Esophagus muscularis mucosa (tissue), 4 donors: ENCODE measurements at regions not wholly inside any gene's neighbourhood (a gene's known extent, or its start where the extent isn't known, plus 50 kb on each side); places are given as distances from the start of the nearest gene placed in this dataset.

Source experiments
- DNase-seq: peaks from one replicate; pipeline ENCODE4 v3.0.0-alpha.2; 2017; ENCODE audit errors: extremely low spot score
- H3K27ac ChIP-seq, 4 donors: fragments of 200-600 bp; sonication (generic); replicated peaks in 1 of 4; 1 replicate in 3 of 4; 2 replicates in 1 of 4; pipeline ENCODE4 v1.5.1; 2016 to 2019; ENCODE audit warnings: mild to moderate bottlenecking in 1 of 4
- H3K27me3 ChIP-seq, 4 donors: fragments of 200-600 bp; sonication (generic); one replicate each; pipeline versions ENCODE4 v1.5.1 to v1.6.0; 2016 to 2019
- H3K36me3 ChIP-seq, 4 donors: fragments of 200-600 bp; sonication (generic); one replicate each; pipeline ENCODE4 v1.5.1; 2016 to 2019
- H3K4me1 ChIP-seq, 4 donors: fragments of 200-600 bp; sonication (generic); one replicate each; pipeline ENCODE4 v1.5.1; 2016 to 2019
- H3K4me3 ChIP-seq, 4 donors: fragments of 200-600 bp; sonication (generic); 1 replicate in 2 of 4; 2 replicates in 2 of 4; pipeline ENCODE4 v1.5.1; 2016 to 2019; ENCODE audit warnings: mild to moderate bottlenecking in 4 of 4, moderate library complexity in 1 of 4
- H3K9me3 ChIP-seq, 4 donors: fragments of 200-600 bp; sonication (generic); 1 replicate in 3 of 4; 2 replicates in 1 of 4; pipeline ENCODE4 v1.5.1; 2016 to 2019
- CTCF ChIP-seq, 3 experiments: fragments of 200-600 bp in 2 of 3; fragments of 450-650 bp in 1 of 3; sonication (generic) in 2 of 3; IDR thresholded peaks; one replicate each; pipeline ENCODE4 v1.5.1; 2017 to 2019; ENCODE audit warnings: antibody characterized with exemption in 3 of 3, mild to moderate bottlenecking in 2 of 3, moderate library complexity in 1 of 3
- EP300 ChIP-seq: sonication (generic); formaldehyde crosslinking; IDR thresholded peaks from one replicate; pipeline ENCODE4 v1.6.1; 2017; ENCODE audit warnings: antibody characterized with exemption
- POLR2A ChIP-seq: fragments of 450-650 bp; IDR thresholded peaks from one replicate; pipeline ENCODE4 v1.6.1; 2017; ENCODE audit warnings: antibody characterized with exemption, moderate library complexity, mild to moderate bottlenecking, low read depth
- POLR2AphosphoS5 ChIP-seq, 2 donors: sonication (generic); formaldehyde crosslinking; IDR thresholded peaks; one replicate each; pipeline ENCODE4 v1.6.1; 2017; ENCODE audit warnings: antibody characterized with exemption in 2 of 2
- WGBS: methylation state at CpG from one replicate; pipeline ENCODE4 v1.1.5; 2018; 5-methylcytosine and 5-hydroxymethylcytosine counted together
- intact Hi-C: fragments of 100-400 bp; cut with DNase I; formaldehyde crosslinking; loops from one replicate; pipeline ENCODE4 v1.15.1; 2023

- H3K4me1 ChIP-seq, result peaks cover 0 to 18% (median 14%) of the 10 kb centered on the region in 4 donors
- H3K27me3 ChIP-seq, result no peaks in the 10 kb centered on the region
- H3K36me3 ChIP-seq, result no peaks in the 10 kb centered on the region
- TF ChIP-seq CTCF (IDR thresholded peaks at IDR 0.05), result no peak
- peak; percentile 21 to 47 for TF ChIP-seq POLR2AphosphoS5 (IDR thresholded peaks at IDR 0.05)
- peak; percentile 25 for TF ChIP-seq EP300
- TF ChIP-seq POLR2A, result no peak
- intact Hi-C loops, result no loop called here
- H3K27ac ChIP-seq, result peak overlapping the region; percentile 69 to 76 (median 72)
- no peak for DNase-seq
- peak overlapping the region in 2 of 4 donors; percentile 7 to 27 for H3K4me3 ChIP-seq
- 58% methylated on average over 9 of the region's 9 CpGs for WGBS
- H3K9me3 ChIP-seq, result no peaks in the 10 kb centered on the region
Measured at GRCh38 chr13:109494925-109495369, 291.4 kb downstream of the IRS2 start.

- no peaks in the 10 kb centered on the region for H3K9me3 ChIP-seq
- no peaks in the 10 kb centered on the region for H3K4me1 ChIP-seq
- H3K27ac ChIP-seq, result no peak overlapping the region
- TF ChIP-seq EP300 (no peak), POLR2A (no peak), POLR2AphosphoS5 (IDR thresholded peaks at IDR 0.05) (no peak), CTCF (IDR thresholded peaks at IDR 0.05) (no peak)
- H3K27me3 ChIP-seq, result no peaks in the 10 kb centered on the region
- WGBS, result 91% methylated on average over 13 of the region's 13 CpGs
- no peak for DNase-seq
- intact Hi-C loops, result no loop called here
- no peaks in the 10 kb centered on the region for H3K36me3 ChIP-seq
- no peak overlapping the region for H3K4me3 ChIP-seq
Measured at GRCh38 chr13:109485136-109485794, 301.1 kb downstream of the IRS2 start.

- H3K36me3 ChIP-seq, result no peaks in the 10 kb centered on the region
- no peak overlapping the region for H3K4me3 ChIP-seq
- DNase-seq, result peak; percentile 66
- H3K9me3 ChIP-seq, result no peaks in the 10 kb centered on the region
- no peak overlapping the region for H3K27ac ChIP-seq
- WGBS, result 40% methylated on average over 5 of the region's 5 CpGs
- H3K27me3 ChIP-seq, result no peaks in the 10 kb centered on the region
- no peaks in the 10 kb centered on the region for H3K4me1 ChIP-seq
- intact Hi-C loops, result no loop called here
- TF ChIP-seq CTCF (IDR thresholded peaks at IDR 0.05), result no peak
- no peak for TF ChIP-seq POLR2AphosphoS5 (IDR thresholded peaks at IDR 0.05)
- TF ChIP-seq EP300, result no peak
- TF ChIP-seq POLR2A, result no peak
Measured at GRCh38 chr13:109483284-109483683, 303.1 kb downstream of the IRS2 start.

- no peak overlapping the region for H3K4me3 ChIP-seq
- H3K27me3 ChIP-seq, result no peaks in the 10 kb centered on the region
- H3K9me3 ChIP-seq, result no peaks in the 10 kb centered on the region
- DNase-seq, result no peak
- WGBS, result 90% methylated on average over 7 of the region's 7 CpGs
- intact Hi-C loops, result no loop called here
- H3K36me3 ChIP-seq, result no peaks in the 10 kb centered on the region
- no peak overlapping the region for H3K27ac ChIP-seq
- TF ChIP-seq POLR2AphosphoS5 (IDR thresholded peaks at IDR 0.05) (no peak), POLR2A (no peak), CTCF (IDR thresholded peaks at IDR 0.05) (no peak), EP300 (no peak)
- no peaks in the 10 kb centered on the region for H3K4me1 ChIP-seq
Measured at GRCh38 chr13:109481040-109481439, 305.3 kb downstream of the IRS2 start.
